Embryonic facial prominence (tissue), 1 donor: ENCODE measurements at regions not wholly inside any gene's neighbourhood (a gene's known extent, or its start where the extent isn't known, plus 50 kb on each side); places are given as distances from the start of the nearest gene placed in this dataset.

Source experiments
- DNase-seq: peaks from one replicate; pipeline ENCODE4 v3.0.0-alpha.2; 2016; ENCODE audit errors: extremely low spot score

- no peak for DNase-seq
These were observed 50.9 kb upstream of the CNIH3 start for GRCh38 chr1:224565186-224565585.

GRCh38 chr1:224565611-224566406 lies 50.3 kb upstream of the CNIH3 start:
- no peak for DNase-seq
